IMR-90 (cell line): ENCODE measurements at regions not wholly inside any gene's neighbourhood (a gene's known extent, or its start where the extent isn't known, plus 50 kb on each side); places are given as distances from the start of the nearest gene placed in this dataset.

Experiments used
- ATAC-seq: fragments of 200-7000 bp; cut with Tn5 transposase; 2 replicates; pipeline ENCODE4 v1.9.1; 2020; ENCODE audit warnings: low read depth, mild to moderate bottlenecking, moderate library complexity
- BruUV-seq: library from RNA; stranded (reverse); fragments of 400-500 nt; replicated peaks from 2 replicates; lab custom pipeline; 2021; lab: Mats Ljungman, UMichigan
- CTCF ChIA-PET: fragments of 300-600 bp; formaldehyde crosslinking; extraction: SDS; loops from one replicate; lab custom pipeline; 2021; ENCODE audit warnings: antibody characterized with exemption; lab: Yijun Ruan, JAX
- POLR2A ChIA-PET: fragments of 300-600 bp; sonication (Branson Sonifier 250); formaldehyde crosslinking; loops from one replicate; lab custom pipeline; 2022; ENCODE audit warnings: antibody characterized with exemption; ENCODE audit not compliant: unreplicated experiment; lab: Charles Lee
- DNase-seq: peaks from one replicate; pipeline ENCODE4 v3.0.0; 2013
- H2AFZ ChIP-seq: replicated peaks from 2 replicates; pipeline ENCODE3; 2013; ENCODE audit warnings: low read length, mild to moderate bottlenecking; ENCODE audit not compliant: poor library complexity
- H2AK5ac ChIP-seq: 2 replicates; pipeline ENCODE4 v1.6.1; 2013; ENCODE audit warnings: low read depth, low read length, inconsistent platforms
- H2AK9ac ChIP-seq: replicated peaks from 2 replicates; pipeline ENCODE3; 2013; ENCODE audit warnings: mild to moderate bottlenecking, low read depth, low read length, moderate library complexity; ENCODE audit not compliant: poor library complexity
- H2BK120ac ChIP-seq: 2 replicates; pipeline ENCODE4 v1.6.1; 2013; ENCODE audit warnings: low read depth, low read length, inconsistent platforms
- H2BK15ac ChIP-seq: 3 replicates; pipeline ENCODE4 v1.6.1; 2013; ENCODE audit warnings: low read depth, low read length, inconsistent platforms
- H2BK20ac ChIP-seq: 2 replicates; pipeline ENCODE4 v1.6.1; 2013; ENCODE audit warnings: low read depth, mild to moderate bottlenecking, inconsistent platforms, low read length, moderate library complexity
- H2BK5ac ChIP-seq: 2 replicates; pipeline ENCODE4 v1.6.1; 2013; ENCODE audit warnings: mild to moderate bottlenecking, low read depth, low read length, inconsistent platforms; ENCODE audit not compliant: poor library complexity, severe bottlenecking
- H3K14ac ChIP-seq: replicated peaks from 2 replicates; pipeline ENCODE4 v1.6.1; 2013; ENCODE audit warnings: low read depth, low read length, inconsistent platforms
- H3K18ac ChIP-seq: 2 replicates; pipeline ENCODE4 v1.6.1; 2013; ENCODE audit warnings: low read depth, low read length, control low read depth
- H3K23ac ChIP-seq: 2 replicates; pipeline ENCODE4 v1.6.1; 2013; ENCODE audit warnings: low read depth, low read length, inconsistent platforms
- H3K27ac ChIP-seq: 2 replicates; pipeline ENCODE4 v1.5.1; 2013; ENCODE audit warnings: mild to moderate bottlenecking, control low read depth, low read length; ENCODE audit not compliant: insufficient read depth
- H3K27me3 ChIP-seq: 2 replicates; pipeline ENCODE4 v1.6.1; 2013; ENCODE audit warnings: low read length; ENCODE audit not compliant: control insufficient read depth, insufficient read depth
- H3K36me3 ChIP-seq: 2 replicates; pipeline ENCODE4 v1.6.1; 2013; ENCODE audit warnings: low read length, mixed read lengths; ENCODE audit not compliant: control insufficient read depth, insufficient read depth
- H3K4ac ChIP-seq: 2 replicates; pipeline ENCODE4 v1.6.1; 2013; ENCODE audit warnings: low read depth, low read length, inconsistent platforms
- H3K4me1 ChIP-seq: 2 replicates; pipeline ENCODE4 v1.6.1; 2013; ENCODE audit warnings: low read length, mixed read lengths; ENCODE audit not compliant: control insufficient read depth, insufficient read depth
- H3K4me2 ChIP-seq: 2 replicates; pipeline ENCODE4 v1.6.1; 2013; ENCODE audit warnings: low read depth, mild to moderate bottlenecking, control low read depth, low read length, moderate library complexity
- H3K4me3 ChIP-seq: 2 replicates; pipeline ENCODE4 v1.5.1; 2013; ENCODE audit warnings: low read depth, mild to moderate bottlenecking, control low read depth, low read length, moderate library complexity; ENCODE audit not compliant: insufficient read depth
- H3K56ac ChIP-seq: 2 replicates; pipeline ENCODE4 v1.6.1; 2013; ENCODE audit warnings: low read length, inconsistent platforms; ENCODE audit not compliant: insufficient read depth; ENCODE audit errors: extremely low read depth
- H3K79me1 ChIP-seq, 2 experiments: 2 replicates each; pipeline ENCODE4 v1.6.1; 2013; ENCODE audit warnings: low read length in 2 of 2, inconsistent platforms in 1 of 2, low read depth in 1 of 2
- H3K9ac ChIP-seq: 2 replicates; pipeline ENCODE4 v1.6.1; 2013; ENCODE audit warnings: low read depth, low read length, control low read depth
- H3K9me1 ChIP-seq: 2 replicates; pipeline ENCODE4 v1.6.1; 2013; ENCODE audit warnings: low read length, inconsistent platforms; ENCODE audit not compliant: insufficient read depth
- H3K9me3 ChIP-seq: 2 replicates; pipeline ENCODE4 v1.6.1; 2013; ENCODE audit warnings: low read length; ENCODE audit not compliant: control insufficient read depth, insufficient read depth
- H4K20me1 ChIP-seq: 2 replicates; pipeline ENCODE4 v1.6.1; 2013; ENCODE audit warnings: low read length, inconsistent platforms; ENCODE audit not compliant: insufficient read depth
- H4K5ac ChIP-seq: 2 replicates; pipeline ENCODE4 v1.6.1; 2013; ENCODE audit warnings: mild to moderate bottlenecking, low read depth, low read length, control low read depth
- H4K8ac ChIP-seq, 2 experiments: 2 replicates each; pipeline ENCODE4 v1.6.1; 2013; ENCODE audit warnings: low read depth in 2 of 2, low read length in 2 of 2, control low read depth in 1 of 2, inconsistent platforms in 1 of 2
- H4K91ac ChIP-seq: 2 replicates; pipeline ENCODE4 v1.6.1; 2013; ENCODE audit warnings: low read depth, low read length, inconsistent platforms; ENCODE audit not compliant: insufficient read depth
- BHLHE40 ChIP-seq: fragments of 150-350 bp; IDR thresholded peaks from 2 replicates; pipeline ENCODE4 v1.6.1; 2016; ENCODE audit warnings: mild to moderate bottlenecking, low read depth, low read length
- CEBPB ChIP-seq: IDR thresholded peaks from 2 replicates; pipeline ENCODE4 v1.6.1; 2012; ENCODE audit warnings: low read depth, low read length, improper control_type of control experiment
- CHD1 ChIP-seq: IDR thresholded peaks from 2 replicates; pipeline ENCODE4 v1.6.1; 2012; ENCODE audit warnings: low read depth, low read length, improper control_type of control experiment
- FOS ChIP-seq: fragments of 150-350 bp; IDR thresholded peaks from 2 replicates; pipeline ENCODE4 v1.6.1; 2016; ENCODE audit warnings: low read depth, low read length
- MAFK ChIP-seq: IDR thresholded peaks from 2 replicates; pipeline ENCODE4 v1.6.1; 2012; ENCODE audit warnings: low read depth, low read length, improper control_type of control experiment
- MAZ ChIP-seq: IDR thresholded peaks from 2 replicates; pipeline ENCODE4 v1.6.1; 2012; ENCODE audit warnings: low read depth, mild to moderate bottlenecking, low read length, improper control_type of control experiment, moderate library complexity, borderline replicate concordance
- MXI1 ChIP-seq: IDR thresholded peaks from 2 replicates; pipeline ENCODE4 v1.6.1; 2012; ENCODE audit warnings: low read depth, mild to moderate bottlenecking, low read length, moderate library complexity, borderline replicate concordance
- NFE2L2 ChIP-seq: fragments of 150-350 bp; IDR thresholded peaks from 2 replicates; pipeline ENCODE4 v1.6.1; 2016; ENCODE audit warnings: low read depth, mild to moderate bottlenecking, low read length
- POLR2A ChIP-seq: IDR thresholded peaks from 2 replicates; pipeline ENCODE4 v1.6.1; 2012; ENCODE audit warnings: mild to moderate bottlenecking, low read depth, low read length
- RAD21 ChIP-seq: IDR thresholded peaks from 2 replicates; pipeline ENCODE4 v1.6.1; 2012; ENCODE audit warnings: low read length, improper control_type of control experiment
- RCOR1 ChIP-seq: IDR thresholded peaks from 2 replicates; pipeline ENCODE4 v1.6.1; 2012; ENCODE audit warnings: mild to moderate bottlenecking, low read length, improper control_type of control experiment; ENCODE audit not compliant: insufficient replicate concordance
- RFX5 ChIP-seq: IDR thresholded peaks from 2 replicates; pipeline ENCODE4 v1.8.0; 2012; ENCODE audit warnings: low read depth, mild to moderate bottlenecking, low read length, moderate library complexity
- SMC3 ChIP-seq: fragments of 150-350 bp; IDR thresholded peaks from 2 replicates; pipeline ENCODE4 v1.6.1; 2016; ENCODE audit warnings: low read depth, mild to moderate bottlenecking, antibody characterized with exemption, low read length, moderate library complexity
- WGBS, 2 experiments: methylation state at CpG; one replicate each; pipeline versions ENCODE4 v1.1.5 to v1.1.7; 2013; ENCODE audit warnings: missing lambda C conversion rate in 2 of 2; ENCODE audit not compliant: insufficient read length in 1 of 2; ENCODE audit errors: extremely low coverage in 2 of 2; 5-methylcytosine and 5-hydroxymethylcytosine counted together
- dilution Hi-C: fragments of 300-500 bp; cut with HindIII; formaldehyde crosslinking; loops from one replicate; pipeline ENCODE4 v1.14.3; 2018; ENCODE audit warnings: low sequenced_read_pairs; ENCODE audit not compliant: unreplicated experiment
- in situ Hi-C: fragments of 300-500 bp; cut with MboI; formaldehyde crosslinking; loops from 3 replicates; pipeline ENCODE4 v1.14.3; 2019; ENCODE audit warnings: low sequenced_read_pairs, inconsistent platforms, mixed read lengths
- intact Hi-C: fragments of 100-400 bp; cut with micrococcal nuclease; formaldehyde crosslinking; loops from 2 replicates; pipeline ENCODE4 v1.10.0; 2022
- TF ChIP-seq, protein P1 (sequence below): conservative IDR thresholded peaks from 2 replicates; pipeline ENCODE4 v1.5.1; 2012; ENCODE audit warnings: mild to moderate bottlenecking, low read depth, low read length, improper control_type of control experiment
- TF ChIP-seq, protein P2 (sequence below): fragments of 150-350 bp; IDR thresholded peaks from 2 replicates; pipeline ENCODE4 v1.6.1; 2016; ENCODE audit warnings: low read depth, mild to moderate bottlenecking, low read length, moderate library complexity, borderline replicate concordance
- TF ChIP-seq, protein P3 (sequence below): fragments of 150-350 bp; IDR thresholded peaks from 2 replicates; pipeline ENCODE4 v1.6.1; 2017; ENCODE audit warnings: mild to moderate bottlenecking, antibody characterized with exemption, low read length, low read depth

DNA sequence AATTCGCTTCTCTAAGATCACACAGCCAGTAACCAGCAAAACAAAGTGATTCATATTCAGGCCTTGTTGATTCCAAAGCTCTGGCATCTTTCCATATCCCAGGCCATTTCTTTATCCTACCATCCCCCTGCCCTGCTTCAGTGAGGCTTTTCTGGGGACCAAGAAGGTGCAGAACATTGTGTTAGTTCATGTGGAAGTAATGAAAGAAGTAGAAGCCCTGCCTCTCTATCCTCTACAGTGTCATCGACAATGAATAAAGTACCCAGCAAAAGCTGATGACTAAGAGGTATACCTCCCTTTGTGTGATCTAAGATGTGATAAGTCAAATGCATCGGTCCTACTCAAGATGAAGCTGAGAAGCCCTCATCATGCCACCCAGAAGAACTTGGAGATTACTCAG is 383.2 kb downstream of the BCL11A start:
- Histone ChIP-seq H3K9ac (no peak overlapping the region), H3K79me1 (no peaks in the 10 kb centered on the region), H3K56ac (no peak overlapping the region), H2AFZ (no peak overlapping the region), H4K5ac (no peak overlapping the region), H2BK120ac (no peak overlapping the region), H3K4me2 (no peak overlapping the region), H2AK9ac (no peak overlapping the region), H3K18ac (no peak overlapping the region), H4K8ac (no peak overlapping the region), H2BK20ac (no peak overlapping the region), H3K4me1 (no peaks in the 10 kb centered on the region), H3K27ac (no peak overlapping the region), H3K27me3 (no peaks in the 10 kb centered on the region), H3K23ac (no peak overlapping the region), H3K9me3 (peaks cover 6% of the 10 kb centered on the region), H3K4me3 (no peak overlapping the region), H4K91ac (no peak overlapping the region), H2AK5ac (no peak overlapping the region), H2BK15ac (no peak overlapping the region), H2BK5ac (no peak overlapping the region), H3K14ac (no peak overlapping the region), H3K4ac (no peak overlapping the region), H4K20me1 (no peaks in the 10 kb centered on the region), H3K9me1 (no peaks in the 10 kb centered on the region), H3K36me3 (no peaks in the 10 kb centered on the region)
- ATAC-seq (no peak), DNase-seq (no peak)
- dilution Hi-C loops (no loop called here), in situ Hi-C loops (no loop called here), intact Hi-C loops (no loop called here)
- no CpG with 5 or more reads among the region's 3 CpGs for WGBS, 2 experiments
- TF ChIP-seq RAD21 (no peak), MAZ (no peak), CHD1 (no peak), NFE2L2 (no peak), POLR2A (no peak), FOS (no peak), MAFK (no peak), CEBPB (no peak), RCOR1 (no peak), BHLHE40 (no peak), SMC3 (no peak), RFX5 (no peak), MXI1 (no peak)
- TF ChIP-seq, protein P1, sequence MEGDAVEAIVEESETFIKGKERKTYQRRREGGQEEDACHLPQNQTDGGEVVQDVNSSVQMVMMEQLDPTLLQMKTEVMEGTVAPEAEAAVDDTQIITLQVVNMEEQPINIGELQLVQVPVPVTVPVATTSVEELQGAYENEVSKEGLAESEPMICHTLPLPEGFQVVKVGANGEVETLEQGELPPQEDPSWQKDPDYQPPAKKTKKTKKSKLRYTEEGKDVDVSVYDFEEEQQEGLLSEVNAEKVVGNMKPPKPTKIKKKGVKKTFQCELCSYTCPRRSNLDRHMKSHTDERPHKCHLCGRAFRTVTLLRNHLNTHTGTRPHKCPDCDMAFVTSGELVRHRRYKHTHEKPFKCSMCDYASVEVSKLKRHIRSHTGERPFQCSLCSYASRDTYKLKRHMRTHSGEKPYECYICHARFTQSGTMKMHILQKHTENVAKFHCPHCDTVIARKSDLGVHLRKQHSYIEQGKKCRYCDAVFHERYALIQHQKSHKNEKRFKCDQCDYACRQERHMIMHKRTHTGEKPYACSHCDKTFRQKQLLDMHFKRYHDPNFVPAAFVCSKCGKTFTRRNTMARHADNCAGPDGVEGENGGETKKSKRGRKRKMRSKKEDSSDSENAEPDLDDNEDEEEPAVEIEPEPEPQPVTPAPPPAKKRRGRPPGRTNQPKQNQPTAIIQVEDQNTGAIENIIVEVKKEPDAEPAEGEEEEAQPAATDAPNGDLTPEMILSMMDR, result no peak
- TF ChIP-seq, protein P2, sequence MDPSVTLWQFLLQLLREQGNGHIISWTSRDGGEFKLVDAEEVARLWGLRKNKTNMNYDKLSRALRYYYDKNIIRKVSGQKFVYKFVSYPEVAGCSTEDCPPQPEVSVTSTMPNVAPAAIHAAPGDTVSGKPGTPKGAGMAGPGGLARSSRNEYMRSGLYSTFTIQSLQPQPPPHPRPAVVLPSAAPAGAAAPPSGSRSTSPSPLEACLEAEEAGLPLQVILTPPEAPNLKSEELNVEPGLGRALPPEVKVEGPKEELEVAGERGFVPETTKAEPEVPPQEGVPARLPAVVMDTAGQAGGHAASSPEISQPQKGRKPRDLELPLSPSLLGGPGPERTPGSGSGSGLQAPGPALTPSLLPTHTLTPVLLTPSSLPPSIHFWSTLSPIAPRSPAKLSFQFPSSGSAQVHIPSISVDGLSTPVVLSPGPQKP, result no peak
- TF ChIP-seq, protein P3, sequence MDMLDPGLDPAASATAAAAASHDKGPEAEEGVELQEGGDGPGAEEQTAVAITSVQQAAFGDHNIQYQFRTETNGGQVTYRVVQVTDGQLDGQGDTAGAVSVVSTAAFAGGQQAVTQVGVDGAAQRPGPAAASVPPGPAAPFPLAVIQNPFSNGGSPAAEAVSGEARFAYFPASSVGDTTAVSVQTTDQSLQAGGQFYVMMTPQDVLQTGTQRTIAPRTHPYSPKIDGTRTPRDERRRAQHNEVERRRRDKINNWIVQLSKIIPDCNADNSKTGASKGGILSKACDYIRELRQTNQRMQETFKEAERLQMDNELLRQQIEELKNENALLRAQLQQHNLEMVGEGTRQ, result no peak
- POLR2A ChIA-PET, result no interaction called here
- CTCF ChIA-PET, result no interaction called here
- no TSS peak for BruUV-seq
